Keratinocyte (primary cell): ENCODE measurements at regions not wholly inside any gene's neighbourhood (a gene's known extent, or its start where the extent isn't known, plus 50 kb on each side); places are given as distances from the start of the nearest gene placed in this dataset.

Experiments used
- DNase-seq: peaks from one replicate; pipeline ENCODE4 v3.0.0-alpha.2; 2011; ENCODE audit warnings: low read depth, missing footprints, low spot score
- FAIRE-seq: peaks from 2 replicates; lab custom pipeline; 2011; peaks lifted over from hg19 to GRCh38; lab: Jason Lieb, UNC
- H2AFZ ChIP-seq: 2 replicates; pipeline ENCODE4 v1.6.0; 2012; ENCODE audit warnings: low read length, control low read depth, inconsistent platforms; ENCODE audit not compliant: control insufficient read depth
- H3K27ac ChIP-seq: 2 replicates; pipeline ENCODE4 v1.5.1; 2011; ENCODE audit warnings: low read length; ENCODE audit not compliant: control insufficient read depth, insufficient read depth
- H3K27me3 ChIP-seq: 3 replicates; pipeline ENCODE4 v1.6.0; 2011; ENCODE audit warnings: low read length; ENCODE audit not compliant: control insufficient read depth, insufficient read depth; ENCODE audit errors: extremely low read depth
- H3K36me3 ChIP-seq, 2 experiments: 2 replicates in 1 of 2; 3 replicates in 1 of 2; pipeline ENCODE4 v1.5.1; 2011; ENCODE audit warnings: low read length in 2 of 2, mild to moderate bottlenecking in 1 of 2; ENCODE audit not compliant: control insufficient read depth in 2 of 2, insufficient read depth in 2 of 2; ENCODE audit errors: extremely low read depth in 1 of 2
- H3K4me1 ChIP-seq: 3 replicates; pipeline ENCODE4 v1.5.1; 2011; ENCODE audit warnings: low read length; ENCODE audit not compliant: control insufficient read depth, insufficient read depth; ENCODE audit errors: extremely low read depth
- H3K4me2 ChIP-seq: 3 replicates; pipeline ENCODE4 v1.6.0; 2011; ENCODE audit warnings: low read depth, low read length; ENCODE audit not compliant: control insufficient read depth, insufficient read depth; ENCODE audit errors: extremely low read depth
- H3K4me3 ChIP-seq, 3 experiments: fragments of 200-600 bp in 1 of 3; sonication (generic) in 1 of 3; 2 replicates in 2 of 3; 3 replicates in 1 of 3; pipeline ENCODE4 v1.5.1; 2011 to 2016; ENCODE audit warnings: low read length in 3 of 3, mild to moderate bottlenecking in 3 of 3, control low read depth in 2 of 3, inconsistent platforms in 1 of 3, low read depth in 1 of 3, mixed read lengths in 1 of 3, mixed run types in 1 of 3, moderate library complexity in 1 of 3; ENCODE audit not compliant: control insufficient read depth in 2 of 3, insufficient read depth in 2 of 3; ENCODE audit errors: extremely low read depth in 1 of 3
- H3K79me2 ChIP-seq: 2 replicates; pipeline ENCODE4 v1.6.0; 2012; ENCODE audit warnings: low read length; ENCODE audit not compliant: control insufficient read depth, insufficient read depth
- H3K9ac ChIP-seq: 3 replicates; pipeline ENCODE4 v1.6.0; 2011; ENCODE audit warnings: low read length; ENCODE audit not compliant: control insufficient read depth, insufficient read depth; ENCODE audit errors: extremely low read depth
- H3K9me1 ChIP-seq: 3 replicates; pipeline ENCODE4 v1.6.0; 2011; ENCODE audit warnings: low read length; ENCODE audit not compliant: control insufficient read depth, insufficient read depth; ENCODE audit errors: extremely low read depth
- H3K9me3 ChIP-seq: 2 replicates; pipeline ENCODE4 v1.5.1; 2012; ENCODE audit warnings: low read depth, low read length; ENCODE audit not compliant: control insufficient read depth
- H4K20me1 ChIP-seq: 3 replicates; pipeline ENCODE4 v1.6.0; 2011; ENCODE audit warnings: low read length; ENCODE audit not compliant: control insufficient read depth, insufficient read depth; ENCODE audit errors: extremely low read depth
- CTCF ChIP-seq, 3 experiments: IDR thresholded peaks in 1 of 3; conservative IDR thresholded peaks in 1 of 3; optimal IDR thresholded peaks in 1 of 3; 2 replicates in 2 of 3; 3 replicates in 1 of 3; pipeline versions ENCODE3 to v1.5.1; 2011; ENCODE audit warnings: low read length in 3 of 3, mild to moderate bottlenecking in 3 of 3, moderate library complexity in 2 of 3, control low read depth in 1 of 3, inconsistent platforms in 1 of 3; ENCODE audit not compliant: insufficient read depth in 2 of 3; ENCODE audit errors: extremely low read depth in 1 of 3
- EZH2 ChIP-seq: IDR thresholded peaks from one replicate; pipeline ENCODE4 v1.6.1; 2012; ENCODE audit warnings: inconsistent platforms, mild to moderate bottlenecking, low read length, moderate library complexity
- dilution Hi-C: fragments of 300-500 bp; cut with MboI; formaldehyde crosslinking; loops from one replicate; pipeline ENCODE4 v1.7.0; 2020; ENCODE audit warnings: low sequenced_read_pairs; ENCODE audit not compliant: extremely low pct_ligation_motif_present

DNA sequence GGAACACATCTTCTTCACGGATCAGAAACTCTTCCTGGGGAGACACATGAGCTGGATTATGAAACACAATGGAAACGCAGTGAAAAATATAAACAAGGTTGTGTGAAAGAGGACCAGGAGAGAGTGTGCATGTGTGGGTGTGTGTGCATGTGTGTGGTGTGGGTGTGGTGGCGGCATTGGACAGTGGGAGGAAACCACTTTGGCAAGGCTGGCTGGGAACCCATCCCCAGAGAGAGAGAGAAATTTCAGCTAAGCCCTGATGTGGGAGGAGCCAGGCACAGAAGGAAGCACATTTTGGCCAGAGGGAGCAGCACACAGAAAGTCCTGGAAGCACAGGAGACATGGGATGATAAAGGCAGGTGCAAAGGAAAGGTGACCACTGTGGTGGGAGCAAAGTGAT, 147.6 kb upstream of the COPS8 start:
- H3K9me1 ChIP-seq, result no peaks in the 10 kb centered on the region
- no peak overlapping the region for H3K27ac ChIP-seq
- H2AFZ ChIP-seq, result no peak overlapping the region
- H3K9me3 ChIP-seq, result no peaks in the 10 kb centered on the region
- H3K4me1 ChIP-seq, result no peaks in the 10 kb centered on the region
- TF ChIP-seq EZH2 (no peak), CTCF (optimal IDR thresholded peaks at IDR 0.05 in 1 of 3, IDR thresholded peaks at IDR 0.05 in 1 of 3, conservative IDR thresholded peaks at IDR 0.05 in 1 of 3; ENCODE audit: extremely low read depth in 1 of 3, insufficient read depth in 2 of 3, low read length in 3 of 3) (no peak)
- FAIRE-seq, result no peak
- dilution Hi-C loops, result no loop called here
- no peaks in the 10 kb centered on the region for H4K20me1 ChIP-seq
- no peak for DNase-seq
- H3K36me3 ChIP-seq, result no peaks in the 10 kb centered on the region
- no peak overlapping the region for H3K4me2 ChIP-seq
- H3K4me3 ChIP-seq, result no peak overlapping the region
- H3K27me3 ChIP-seq, result peaks cover 4% of the 10 kb centered on the region
- no peak overlapping the region for H3K9ac ChIP-seq
- no peaks in the 10 kb centered on the region for H3K79me2 ChIP-seq

DNA sequence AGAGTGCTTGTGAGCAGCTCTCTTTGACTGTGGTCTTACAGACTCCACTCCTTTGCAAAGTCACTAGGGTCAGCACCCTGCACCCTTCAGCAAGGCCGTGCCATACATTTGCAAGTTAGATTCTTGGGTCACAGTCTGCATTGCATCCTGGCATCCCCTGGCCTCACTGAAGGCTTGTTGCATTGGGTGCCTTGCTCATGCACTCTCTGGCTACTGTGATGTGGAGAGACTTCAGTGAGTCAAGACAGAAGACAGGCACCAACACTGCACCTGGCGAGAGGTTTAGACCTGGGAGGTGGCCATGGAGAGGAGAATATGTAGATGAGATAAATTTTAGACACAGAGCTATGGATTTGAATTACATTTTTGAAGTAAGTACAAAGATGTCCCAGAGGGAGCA, 146.4 kb upstream of the COPS8 start:
- dilution Hi-C loops, result no loop called here
- Histone ChIP-seq H3K9ac (no peak overlapping the region), H3K27ac (no peak overlapping the region), H3K4me3 (no peak overlapping the region), H3K36me3 (no peaks in the 10 kb centered on the region), H4K20me1 (no peaks in the 10 kb centered on the region), H3K27me3 (peaks cover 4% of the 10 kb centered on the region), H2AFZ (no peak overlapping the region), H3K9me1 (no peaks in the 10 kb centered on the region), H3K4me1 (no peaks in the 10 kb centered on the region), H3K4me2 (no peak overlapping the region), H3K9me3 (no peaks in the 10 kb centered on the region), H3K79me2 (no peaks in the 10 kb centered on the region)
- FAIRE-seq (no peak), DNase-seq (no peak)
- TF ChIP-seq CTCF (optimal IDR thresholded peaks at IDR 0.05 in 1 of 3, IDR thresholded peaks at IDR 0.05 in 1 of 3, conservative IDR thresholded peaks at IDR 0.05 in 1 of 3; ENCODE audit: extremely low read depth in 1 of 3, insufficient read depth in 2 of 3, low read length in 3 of 3) (no peak), EZH2 (no peak)
